Mesendoderm (in vitro differentiated cells): ENCODE measurements at regions not wholly inside any gene's neighbourhood (a gene's known extent, or its start where the extent isn't known, plus 50 kb on each side); places are given as distances from the start of the nearest gene placed in this dataset.

Source experiments
- DNase-seq: peaks from one replicate; pipeline ENCODE4 v3.0.0; 2013
- H2AK5ac ChIP-seq: 2 replicates; pipeline ENCODE4 v1.6.1; 2013; ENCODE audit warnings: low read length, inconsistent platforms
- H2BK120ac ChIP-seq: 2 replicates; pipeline ENCODE4 v1.6.1; 2013; ENCODE audit warnings: low read depth, mild to moderate bottlenecking, low read length, moderate library complexity, mixed read lengths
- H2BK15ac ChIP-seq: replicated peaks from 2 replicates; pipeline ENCODE4 v1.6.1; 2013; ENCODE audit warnings: low read depth, mild to moderate bottlenecking, moderate library complexity
- H2BK5ac ChIP-seq: 2 replicates; pipeline ENCODE4 v1.6.1; 2013; ENCODE audit warnings: low read length, inconsistent platforms
- H3K18ac ChIP-seq: 2 replicates; pipeline ENCODE4 v1.6.1; 2013; ENCODE audit warnings: mild to moderate bottlenecking, low read length, mixed read lengths
- H3K23ac ChIP-seq: one replicate; pipeline ENCODE4 v1.6.1; 2013; ENCODE audit warnings: low read length
- H3K27ac ChIP-seq: 2 replicates; pipeline ENCODE4 v1.5.1; 2013; ENCODE audit warnings: low read depth, mild to moderate bottlenecking, inconsistent platforms, low read length, moderate library complexity
- H3K27me3 ChIP-seq: 2 replicates; pipeline ENCODE4 v1.6.1; 2013; ENCODE audit warnings: low read length, control low read depth, mild to moderate bottlenecking, inconsistent platforms; ENCODE audit not compliant: insufficient read depth, poor library complexity
- H3K36me3 ChIP-seq: 2 replicates; pipeline ENCODE4 v1.6.1; 2013; ENCODE audit warnings: low read length, inconsistent platforms; ENCODE audit not compliant: control insufficient read depth, insufficient read depth
- H3K4ac ChIP-seq: one replicate; pipeline ENCODE4 v1.6.1; 2013; ENCODE audit warnings: low read depth, mild to moderate bottlenecking, low read length, moderate library complexity
- H3K4me1 ChIP-seq: 2 replicates; pipeline ENCODE4 v1.6.1; 2013; ENCODE audit warnings: low read depth, low read length, inconsistent platforms; ENCODE audit not compliant: control insufficient read depth
- H3K4me2 ChIP-seq: 2 replicates; pipeline ENCODE4 v1.6.1; 2013; ENCODE audit warnings: low read length
- H3K4me3 ChIP-seq: 2 replicates; pipeline ENCODE4 v1.5.1; 2013; ENCODE audit warnings: mild to moderate bottlenecking, low read length
- H3K56ac ChIP-seq: one replicate; pipeline ENCODE4 v1.6.1; 2013; ENCODE audit warnings: low read length
- H3K79me1 ChIP-seq: 2 replicates; pipeline ENCODE4 v1.6.1; 2013; ENCODE audit warnings: low read length, inconsistent platforms
- H3K79me2 ChIP-seq: 2 replicates; pipeline ENCODE4 v1.6.1; 2013; ENCODE audit warnings: mild to moderate bottlenecking, low read length; ENCODE audit not compliant: control insufficient read depth, insufficient read depth
- H3K9ac ChIP-seq: 2 replicates; pipeline ENCODE4 v1.6.1; 2013; ENCODE audit warnings: low read length, inconsistent platforms
- H4K5ac ChIP-seq: one replicate; pipeline ENCODE4 v1.6.1; 2013; ENCODE audit warnings: low read length
- H4K8ac ChIP-seq: one replicate; pipeline ENCODE4 v1.6.1; 2013; ENCODE audit warnings: low read depth, mild to moderate bottlenecking, control low read depth, low read length, moderate library complexity
- WGBS: extraction: QIAGEN DNeasy Blood & Tissue Kit; methylation state at CpG from one replicate; pipeline ENCODE4 v1.1.7; 2013; ENCODE audit warnings: low lambda C conversion rate, missing lambda C conversion rate; ENCODE audit not compliant: insufficient coverage; ENCODE audit errors: extremely low coverage; 5-methylcytosine and 5-hydroxymethylcytosine counted together

DNA sequence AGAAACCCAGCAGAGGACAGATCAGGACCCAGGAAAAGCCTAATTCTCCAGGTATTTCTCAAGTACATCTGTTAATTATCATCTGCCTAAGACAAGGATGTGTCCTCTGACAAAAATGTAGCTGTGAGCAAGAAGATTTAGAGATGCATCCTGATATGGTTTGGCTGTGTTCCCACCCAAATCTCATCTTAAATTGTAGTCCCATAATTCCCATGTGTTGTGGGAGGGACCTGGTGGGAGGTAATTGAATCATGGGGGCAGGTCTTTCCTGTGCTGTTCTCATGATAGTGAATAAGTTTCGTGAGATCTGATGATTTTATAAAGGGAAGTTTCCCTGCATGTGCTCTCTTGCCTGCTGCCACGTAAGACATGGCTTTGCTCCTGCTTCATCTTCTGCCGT, 381.8 kb downstream of the BUD13 start:
- DNase-seq, result no peak

DNA sequence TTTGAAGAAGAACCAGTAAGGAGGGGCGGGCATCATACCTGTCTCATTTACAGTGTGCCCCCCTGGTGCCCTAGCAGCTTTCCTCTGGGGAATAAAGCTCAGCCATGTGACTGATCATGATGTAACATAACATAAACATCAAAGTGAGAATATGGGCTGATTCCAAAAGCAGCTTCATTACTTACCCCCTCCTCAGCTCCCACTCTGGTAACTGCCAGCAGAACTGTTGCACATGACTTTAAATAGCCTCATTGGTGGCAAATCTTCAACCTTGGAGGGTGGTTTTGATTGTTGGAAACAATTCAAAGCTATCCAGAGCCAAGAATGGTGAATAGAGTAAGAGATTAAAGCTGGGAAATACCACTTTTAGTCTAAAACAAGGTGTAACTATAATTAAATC, 384.6 kb downstream of the BUD13 start:
- WGBS, result no CpG with 5 or more reads among the region's 1 CpG
- no peak overlapping the region for H3K23ac ChIP-seq
- H3K79me1 ChIP-seq, result no peaks in the 10 kb centered on the region
- no peaks in the 10 kb centered on the region for H3K27me3 ChIP-seq
- H2BK5ac ChIP-seq, result no peak overlapping the region
- H3K4ac ChIP-seq, result no peak overlapping the region
- no peaks in the 10 kb centered on the region for H3K4me1 ChIP-seq
- H3K9ac ChIP-seq, result no peak overlapping the region
- no peak overlapping the region for H3K4me3 ChIP-seq
- no peak overlapping the region for H3K18ac ChIP-seq
- no peaks in the 10 kb centered on the region for H3K36me3 ChIP-seq
- no peak overlapping the region for H2BK15ac ChIP-seq
- no peak overlapping the region for H3K4me2 ChIP-seq
- H3K27ac ChIP-seq, result no peak overlapping the region
- no peak overlapping the region for H2AK5ac ChIP-seq
- H4K8ac ChIP-seq, result no peak overlapping the region
- no peaks in the 10 kb centered on the region for H3K79me2 ChIP-seq
- no peak overlapping the region for H2BK120ac ChIP-seq
- no peak for DNase-seq
- H4K5ac ChIP-seq, result no peak overlapping the region
- H3K56ac ChIP-seq, result no peak overlapping the region

More for the DNA sequence above, 381.8 kb downstream of the BUD13 start:
- no CpG with 5 or more reads among the region's 3 CpGs for WGBS
- H3K23ac ChIP-seq, result no peak overlapping the region
- H3K36me3 ChIP-seq, result no peaks in the 10 kb centered on the region
- H4K5ac ChIP-seq, result no peak overlapping the region
- H2AK5ac ChIP-seq, result no peak overlapping the region
- no peaks in the 10 kb centered on the region for H3K27me3 ChIP-seq
- H3K4me3 ChIP-seq, result no peak overlapping the region
- no peak overlapping the region for H3K27ac ChIP-seq
- H2BK5ac ChIP-seq, result no peak overlapping the region
- no peak overlapping the region for H4K8ac ChIP-seq
- no peak overlapping the region for H2BK15ac ChIP-seq
- no peak overlapping the region for H3K4ac ChIP-seq
- no peak overlapping the region for H3K18ac ChIP-seq
- H3K9ac ChIP-seq, result no peak overlapping the region
- no peaks in the 10 kb centered on the region for H3K79me1 ChIP-seq
- no peak overlapping the region for H2BK120ac ChIP-seq
- H3K56ac ChIP-seq, result no peak overlapping the region
- no peak overlapping the region for H3K4me2 ChIP-seq
- H3K4me1 ChIP-seq, result no peaks in the 10 kb centered on the region
- H3K79me2 ChIP-seq, result no peaks in the 10 kb centered on the region

DNA sequence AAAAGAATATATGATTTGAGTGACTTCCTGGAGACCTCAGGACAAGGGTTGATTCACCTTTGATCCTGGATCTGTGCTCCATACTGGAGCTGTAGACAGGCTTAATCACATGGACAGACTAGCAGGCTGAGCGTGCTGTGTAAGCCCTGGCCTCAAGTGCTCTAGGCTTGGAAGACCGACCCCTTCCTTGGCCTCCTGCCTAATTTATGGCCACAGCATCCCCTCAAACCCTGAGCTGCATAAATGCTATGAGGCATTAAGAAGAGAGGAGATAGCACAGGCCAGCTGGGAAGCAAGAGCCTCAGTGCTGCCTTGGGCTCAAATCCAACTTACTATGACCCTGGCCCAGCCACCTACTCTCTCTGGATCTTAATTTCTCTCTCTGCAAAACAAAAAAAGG, 385.1 kb downstream of the BUD13 start:
- Histone ChIP-seq H3K4me3 (no peak overlapping the region), H4K5ac (no peak overlapping the region), H2BK120ac (no peak overlapping the region), H3K27me3 (no peaks in the 10 kb centered on the region), H3K27ac (no peak overlapping the region), H3K36me3 (no peaks in the 10 kb centered on the region), H3K23ac (no peak overlapping the region), H3K4ac (no peak overlapping the region), H4K8ac (no peak overlapping the region), H3K9ac (no peak overlapping the region), H3K18ac (no peak overlapping the region), H2BK15ac (no peak overlapping the region), H2BK5ac (no peak overlapping the region), H3K4me2 (no peak overlapping the region), H3K56ac (no peak overlapping the region), H2AK5ac (no peak overlapping the region), H3K79me2 (no peaks in the 10 kb centered on the region), H3K4me1 (no peaks in the 10 kb centered on the region), H3K79me1 (no peaks in the 10 kb centered on the region)
- no CpG with 5 or more reads among the region's 2 CpGs for WGBS
- no peak for DNase-seq

DNA sequence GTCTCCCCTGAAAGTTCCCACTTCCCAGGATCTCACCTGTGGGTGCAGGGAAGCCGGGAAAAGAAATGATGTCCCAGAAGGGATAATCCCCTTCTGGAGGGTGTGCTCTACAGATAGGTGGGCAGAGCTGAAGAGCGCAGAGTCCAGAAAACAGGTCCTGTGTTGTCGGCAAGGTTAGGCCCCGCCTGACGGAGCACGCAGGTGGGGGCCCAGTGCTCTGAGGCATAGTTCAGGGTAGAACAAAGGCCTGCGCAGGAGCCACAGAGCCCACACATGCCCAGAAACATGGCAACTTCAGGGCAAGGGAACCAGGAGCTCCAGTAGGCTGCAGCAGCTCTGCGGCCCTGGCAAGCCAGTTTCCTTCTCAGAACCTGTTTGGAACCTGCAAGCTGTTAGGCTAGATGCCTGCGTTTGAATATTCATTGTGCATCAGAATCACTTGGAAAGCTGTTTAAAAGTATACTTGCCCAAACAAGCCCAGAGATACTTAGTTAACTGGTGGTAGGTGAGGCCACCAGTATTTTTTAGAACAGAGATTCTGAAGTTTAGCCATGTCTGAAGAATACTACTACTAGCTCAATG, 386.6 kb downstream of the BUD13 start:
- H2AK5ac ChIP-seq, result no peak overlapping the region
- H3K56ac ChIP-seq, result no peak overlapping the region
- H4K5ac ChIP-seq, result no peak overlapping the region
- no peak for DNase-seq
- H3K4ac ChIP-seq, result no peak overlapping the region
- H2BK120ac ChIP-seq, result no peak overlapping the region
- H3K4me1 ChIP-seq, result no peaks in the 10 kb centered on the region
- H4K8ac ChIP-seq, result no peak overlapping the region
- H3K18ac ChIP-seq, result no peak overlapping the region
- H3K4me2 ChIP-seq, result no peak overlapping the region
- H3K9ac ChIP-seq, result no peak overlapping the region
- no peak overlapping the region for H2BK15ac ChIP-seq
- H3K27me3 ChIP-seq, result no peaks in the 10 kb centered on the region
- no peak overlapping the region for H3K27ac ChIP-seq
- no peak overlapping the region for H3K4me3 ChIP-seq
- H3K23ac ChIP-seq, result no peak overlapping the region
- H2BK5ac ChIP-seq, result no peak overlapping the region
- H3K79me2 ChIP-seq, result no peaks in the 10 kb centered on the region
- no peaks in the 10 kb centered on the region for H3K79me1 ChIP-seq
- WGBS, result no CpG with 5 or more reads among the region's 9 CpGs
- H3K36me3 ChIP-seq, result no peaks in the 10 kb centered on the region

DNA sequence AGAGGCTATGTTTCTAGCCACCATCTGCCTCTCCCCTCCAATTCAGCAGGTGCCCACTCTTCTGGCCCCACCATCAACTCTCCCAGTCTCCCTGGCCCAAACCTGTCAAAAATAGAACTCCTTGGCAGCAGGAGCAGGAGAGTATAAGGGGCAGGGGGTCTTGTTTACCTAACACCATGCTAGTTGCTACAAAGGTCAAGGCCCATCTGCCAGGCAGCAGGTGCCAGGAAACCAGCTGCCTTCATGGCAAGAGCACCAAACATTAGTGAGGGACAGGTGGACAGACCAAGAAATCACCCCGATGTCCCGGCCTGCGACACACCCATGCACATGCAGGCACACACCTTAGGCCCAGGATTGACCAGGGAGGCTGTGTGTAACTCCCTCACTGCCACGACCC, 387.9 kb downstream of the BUD13 start:
- Histone ChIP-seq H3K27me3 (no peaks in the 10 kb centered on the region), H3K79me1 (no peaks in the 10 kb centered on the region), H3K27ac (no peak overlapping the region)

DNA sequence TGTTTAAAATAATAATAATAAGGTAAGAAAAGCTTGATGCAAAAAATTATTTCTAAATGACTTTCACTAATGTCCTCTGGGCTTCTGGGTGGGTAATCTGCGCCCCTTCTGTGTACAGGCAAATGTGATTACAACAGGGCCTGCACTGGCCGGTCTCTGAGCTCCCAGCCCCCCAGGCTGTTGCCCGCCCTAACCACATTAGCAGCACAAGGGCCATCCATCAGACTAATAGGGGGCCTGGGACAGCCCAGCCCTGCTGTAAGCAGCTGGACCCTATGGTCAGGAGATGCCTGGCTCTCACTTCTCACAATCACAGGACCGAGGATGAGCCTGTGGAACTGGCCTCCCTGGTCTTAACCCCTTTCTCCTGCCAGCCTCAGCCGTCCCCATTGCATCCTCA, 388.4 kb downstream of the BUD13 start:
- Histone ChIP-seq H3K27me3 (no peaks in the 10 kb centered on the region), H3K79me1 (no peaks in the 10 kb centered on the region), H3K79me2 (no peaks in the 10 kb centered on the region), H4K5ac (no peak overlapping the region), H2BK5ac (no peak overlapping the region), H3K56ac (no peak overlapping the region), H3K4me3 (no peak overlapping the region), H2BK15ac (no peak overlapping the region), H3K23ac (no peak overlapping the region), H3K36me3 (no peaks in the 10 kb centered on the region), H3K27ac (no peak overlapping the region), H2BK120ac (no peak overlapping the region), H3K4me2 (no peak overlapping the region), H3K4ac (no peak overlapping the region), H2AK5ac (no peak overlapping the region), H3K4me1 (no peaks in the 10 kb centered on the region), H3K9ac (no peak overlapping the region), H3K18ac (no peak overlapping the region), H4K8ac (no peak overlapping the region)
- no peak for DNase-seq
- no CpG with 5 or more reads among the region's 5 CpGs for WGBS

More for the DNA sequence above, 387.9 kb downstream of the BUD13 start:
- no peak overlapping the region for H3K56ac ChIP-seq
- H3K4ac ChIP-seq, result no peak overlapping the region
- H3K4me3 ChIP-seq, result no peak overlapping the region
- H2BK120ac ChIP-seq, result no peak overlapping the region
- no peak overlapping the region for H2BK5ac ChIP-seq
- no peaks in the 10 kb centered on the region for H3K4me1 ChIP-seq
- no peak overlapping the region for H2BK15ac ChIP-seq
- no peak overlapping the region for H4K8ac ChIP-seq
- no peak overlapping the region for H2AK5ac ChIP-seq
- H3K23ac ChIP-seq, result no peak overlapping the region
- WGBS, result no CpG with 5 or more reads among the region's 4 CpGs
- no peak overlapping the region for H3K9ac ChIP-seq
- no peak overlapping the region for H4K5ac ChIP-seq
- no peak overlapping the region for H3K4me2 ChIP-seq
- no peak overlapping the region for H3K18ac ChIP-seq
- H3K79me2 ChIP-seq, result no peaks in the 10 kb centered on the region
- no peaks in the 10 kb centered on the region for H3K36me3 ChIP-seq
- DNase-seq, result no peak
